Liver (tissue), 3 donors: ENCODE measurements at regions not wholly inside any gene's neighbourhood (a gene's known extent, or its start where the extent isn't known, plus 50 kb on each side); places are given as distances from the start of the nearest gene placed in this dataset.

ENCODE experiments used
- GABPA ChIP-seq, 2 donors: IDR thresholded peaks in 1 of 2; conservative IDR thresholded peaks in 1 of 2; 2 replicates each; pipeline ENCODE4 v1.6.1; 2016; ENCODE audit warnings: antibody characterized with exemption in 2 of 2, mild to moderate bottlenecking in 1 of 2, moderate library complexity in 1 of 2
- JUND ChIP-seq, 2 donors: IDR thresholded peaks; 2 replicates each; pipeline ENCODE4 v1.6.1; 2016; ENCODE audit warnings: antibody characterized with exemption in 2 of 2
- SP1 ChIP-seq: IDR thresholded peaks from 2 replicates; pipeline ENCODE4 v1.6.1; 2018; ENCODE audit warnings: antibody characterized with exemption, mild to moderate bottlenecking
- TAF1 ChIP-seq: conservative IDR thresholded peaks from 2 replicates; pipeline ENCODE4 v1.6.1; 2016; ENCODE audit warnings: antibody characterized with exemption, mild to moderate bottlenecking
- YY1 ChIP-seq: IDR thresholded peaks from 2 replicates; pipeline ENCODE4 v1.6.1; 2016; ENCODE audit warnings: antibody characterized with exemption, mild to moderate bottlenecking
- TF ChIP-seq, protein P1 (sequence below): fragments of 150-350 bp; IDR thresholded peaks from 2 replicates; pipeline ENCODE4 v1.5.1; 2017; ENCODE audit warnings: improper control_type of control experiment, low read depth, low read length; ENCODE audit not compliant: missing input control
- TF ChIP-seq, protein P2 (sequence below): IDR thresholded peaks from 2 replicates; pipeline ENCODE4 v1.6.1; 2016; ENCODE audit warnings: antibody characterized with exemption
- TF ChIP-seq, protein P3 (sequence below): IDR thresholded peaks from 2 replicates; pipeline ENCODE4 v1.6.1; 2016; ENCODE audit warnings: antibody characterized with exemption, mild to moderate bottlenecking
- donor health status: healthy.
- donor health status: healthy.

DNA sequence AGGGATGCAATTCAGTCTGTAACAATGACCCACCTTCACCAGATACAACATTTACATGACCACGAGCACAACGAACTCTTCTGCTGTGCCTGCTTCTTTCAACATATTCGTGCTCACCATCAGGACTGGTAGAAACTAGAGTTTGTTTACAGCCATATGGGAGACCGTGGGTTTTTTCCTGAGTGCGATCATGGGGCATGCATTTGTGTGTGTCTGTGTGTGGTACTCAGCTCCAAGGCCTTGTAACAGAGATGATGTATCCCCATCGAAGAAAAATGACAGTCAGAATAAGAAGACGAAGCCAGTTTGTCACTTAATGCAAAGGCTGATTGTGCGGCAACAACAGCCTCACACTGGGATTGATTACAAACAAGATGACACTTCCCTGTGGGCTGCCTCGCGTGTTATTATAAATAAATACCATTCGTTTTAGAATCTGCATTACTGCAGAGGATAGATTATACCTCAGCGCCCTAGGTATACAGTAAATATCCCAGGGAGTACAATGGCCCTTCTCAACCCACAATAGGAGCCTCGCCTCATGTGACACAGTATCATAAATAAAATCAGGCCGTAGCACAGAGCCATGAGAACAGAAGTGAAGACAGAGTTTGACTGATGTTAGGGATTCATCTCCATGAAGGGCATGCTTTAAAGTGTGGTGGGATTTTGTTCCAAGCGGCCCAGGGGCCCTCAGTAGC, 97.3 kb upstream of the NOCT start:
- TF ChIP-seq, protein P1, sequence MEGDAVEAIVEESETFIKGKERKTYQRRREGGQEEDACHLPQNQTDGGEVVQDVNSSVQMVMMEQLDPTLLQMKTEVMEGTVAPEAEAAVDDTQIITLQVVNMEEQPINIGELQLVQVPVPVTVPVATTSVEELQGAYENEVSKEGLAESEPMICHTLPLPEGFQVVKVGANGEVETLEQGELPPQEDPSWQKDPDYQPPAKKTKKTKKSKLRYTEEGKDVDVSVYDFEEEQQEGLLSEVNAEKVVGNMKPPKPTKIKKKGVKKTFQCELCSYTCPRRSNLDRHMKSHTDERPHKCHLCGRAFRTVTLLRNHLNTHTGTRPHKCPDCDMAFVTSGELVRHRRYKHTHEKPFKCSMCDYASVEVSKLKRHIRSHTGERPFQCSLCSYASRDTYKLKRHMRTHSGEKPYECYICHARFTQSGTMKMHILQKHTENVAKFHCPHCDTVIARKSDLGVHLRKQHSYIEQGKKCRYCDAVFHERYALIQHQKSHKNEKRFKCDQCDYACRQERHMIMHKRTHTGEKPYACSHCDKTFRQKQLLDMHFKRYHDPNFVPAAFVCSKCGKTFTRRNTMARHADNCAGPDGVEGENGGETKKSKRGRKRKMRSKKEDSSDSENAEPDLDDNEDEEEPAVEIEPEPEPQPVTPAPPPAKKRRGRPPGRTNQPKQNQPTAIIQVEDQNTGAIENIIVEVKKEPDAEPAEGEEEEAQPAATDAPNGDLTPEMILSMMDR, result no peak
- TF ChIP-seq, protein P2, sequence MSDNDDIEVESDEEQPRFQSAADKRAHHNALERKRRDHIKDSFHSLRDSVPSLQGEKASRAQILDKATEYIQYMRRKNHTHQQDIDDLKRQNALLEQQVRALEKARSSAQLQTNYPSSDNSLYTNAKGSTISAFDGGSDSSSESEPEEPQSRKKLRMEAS, result no peak
- no peak for TF ChIP-seq YY1
- TF ChIP-seq TAF1, result no peak
- TF ChIP-seq, protein P3, sequence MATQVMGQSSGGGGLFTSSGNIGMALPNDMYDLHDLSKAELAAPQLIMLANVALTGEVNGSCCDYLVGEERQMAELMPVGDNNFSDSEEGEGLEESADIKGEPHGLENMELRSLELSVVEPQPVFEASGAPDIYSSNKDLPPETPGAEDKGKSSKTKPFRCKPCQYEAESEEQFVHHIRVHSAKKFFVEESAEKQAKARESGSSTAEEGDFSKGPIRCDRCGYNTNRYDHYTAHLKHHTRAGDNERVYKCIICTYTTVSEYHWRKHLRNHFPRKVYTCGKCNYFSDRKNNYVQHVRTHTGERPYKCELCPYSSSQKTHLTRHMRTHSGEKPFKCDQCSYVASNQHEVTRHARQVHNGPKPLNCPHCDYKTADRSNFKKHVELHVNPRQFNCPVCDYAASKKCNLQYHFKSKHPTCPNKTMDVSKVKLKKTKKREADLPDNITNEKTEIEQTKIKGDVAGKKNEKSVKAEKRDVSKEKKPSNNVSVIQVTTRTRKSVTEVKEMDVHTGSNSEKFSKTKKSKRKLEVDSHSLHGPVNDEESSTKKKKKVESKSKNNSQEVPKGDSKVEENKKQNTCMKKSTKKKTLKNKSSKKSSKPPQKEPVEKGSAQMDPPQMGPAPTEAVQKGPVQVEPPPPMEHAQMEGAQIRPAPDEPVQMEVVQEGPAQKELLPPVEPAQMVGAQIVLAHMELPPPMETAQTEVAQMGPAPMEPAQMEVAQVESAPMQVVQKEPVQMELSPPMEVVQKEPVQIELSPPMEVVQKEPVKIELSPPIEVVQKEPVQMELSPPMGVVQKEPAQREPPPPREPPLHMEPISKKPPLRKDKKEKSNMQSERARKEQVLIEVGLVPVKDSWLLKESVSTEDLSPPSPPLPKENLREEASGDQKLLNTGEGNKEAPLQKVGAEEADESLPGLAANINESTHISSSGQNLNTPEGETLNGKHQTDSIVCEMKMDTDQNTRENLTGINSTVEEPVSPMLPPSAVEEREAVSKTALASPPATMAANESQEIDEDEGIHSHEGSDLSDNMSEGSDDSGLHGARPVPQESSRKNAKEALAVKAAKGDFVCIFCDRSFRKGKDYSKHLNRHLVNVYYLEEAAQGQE, result no peak
- no peak for TF ChIP-seq JUND (IDR thresholded peaks at IDR 0.05)
- TF ChIP-seq SP1, result no peak
- no peak for TF ChIP-seq GABPA (IDR thresholded peaks at IDR 0.05 in 1 of 2, conservative IDR thresholded peaks at IDR 0.05 in 1 of 2)
